Astrocyte (in vitro differentiated cells and primary cell): ENCODE measurements at regions not wholly inside any gene's neighbourhood (a gene's known extent, or its start where the extent isn't known, plus 50 kb on each side); places are given as distances from the start of the nearest gene placed in this dataset.

ENCODE experiments used
- CTCF ChIP-seq: IDR thresholded peaks from 2 replicates; pipeline ENCODE4 v1.5.1; 2011; ENCODE audit warnings: low read depth, mild to moderate bottlenecking, inconsistent platforms, low read length, moderate library complexity; ENCODE audit not compliant: insufficient read depth
- EZH2 ChIP-seq: IDR thresholded peaks from 2 replicates; pipeline ENCODE4 v1.6.1; 2012; ENCODE audit warnings: mild to moderate bottlenecking, low read length, inconsistent platforms; ENCODE audit not compliant: insufficient read depth

GRCh38 chr4:148776941-148777340 lies 334.7 kb upstream of the NR3C2 start:
- TF ChIP-seq CTCF (no peak), EZH2 (no peak)
